B cell (primary cell): ENCODE measurements at regions not wholly inside any gene's neighbourhood (a gene's known extent, or its start where the extent isn't known, plus 50 kb on each side); places are given as distances from the start of the nearest gene placed in this dataset.

ENCODE experiments used
- CTCF ChIP-seq: fragments of 200-600 bp; IDR thresholded peaks from one replicate; pipeline ENCODE4 v1.8.0; 2022; ENCODE audit warnings: antibody characterized with exemption, mild to moderate bottlenecking
- EZH2 ChIP-seq: IDR thresholded peaks from 2 replicates; pipeline ENCODE4 v1.6.1; 2012; ENCODE audit warnings: borderline replicate concordance, low read depth, mild to moderate bottlenecking, moderate library complexity, low read length; ENCODE audit not compliant: insufficient read depth, poor library complexity, severe bottlenecking

- TF ChIP-seq CTCF (no peak), EZH2 (no peak)
Measured at GRCh38 chr1:193417945-193418744, 231.7 kb upstream of the B3GALT2 start.
